HEK293 (cell line): ENCODE measurements at regions not wholly inside any gene's neighbourhood (a gene's known extent, or its start where the extent isn't known, plus 50 kb on each side); places are given as distances from the start of the nearest gene placed in this dataset.

Source experiments
- CTCF ChIA-PET: fragments of 350-600 bp; formaldehyde crosslinking; extraction: SDS; loops from one replicate; lab custom pipeline; 2021; ENCODE audit warnings: antibody characterized with exemption; lab: Yijun Ruan, JAX
- POLR2A ChIA-PET: fragments of 300-600 bp; formaldehyde crosslinking; extraction: SDS; loops from one replicate; lab custom pipeline; 2020; ENCODE audit warnings: antibody characterized with exemption, inconsistent platforms; lab: Yijun Ruan, JAX
- H3K27ac ChIP-seq: fragments of 200-500 bp; sonication (Bioruptor generic); 2 replicates; pipeline ENCODE4 v1.5.1; 2014; ENCODE audit warnings: low read depth, low read length, control low read depth, inconsistent platforms; ENCODE audit errors: extremely low read depth
- H3K36me3 ChIP-seq, 2 experiments: fragments of 200-500 bp in 1 of 2; sonication (Bioruptor generic) in 1 of 2; 1 replicate in 1 of 2; 2 replicates in 1 of 2; pipeline ENCODE4 v1.5.1; 2014 to 2017; ENCODE audit warnings: inconsistent platforms in 2 of 2, low read length in 2 of 2; ENCODE audit not compliant: control insufficient read depth in 2 of 2, insufficient read depth in 1 of 2
- H3K4me1 ChIP-seq: fragments of 200-500 bp; sonication (Bioruptor generic); 2 replicates; pipeline ENCODE4 v1.5.1; 2014; ENCODE audit warnings: mild to moderate bottlenecking, low read length, inconsistent platforms; ENCODE audit not compliant: control insufficient read depth, insufficient read depth
- H3K4me3 ChIP-seq: 2 replicates; pipeline ENCODE4 v1.5.1; 2011; ENCODE audit warnings: low read depth, mild to moderate bottlenecking, control low read depth, low read length, moderate library complexity
- H3K9me3 ChIP-seq: fragments of 200-500 bp; sonication (Bioruptor generic); 2 replicates; pipeline ENCODE4 v1.5.1; 2014; ENCODE audit warnings: low read depth, low read length, inconsistent platforms; ENCODE audit not compliant: control insufficient read depth, insufficient read depth
- KLF10 ChIP-seq: fragments of 450-650 bp; IDR thresholded peaks from 2 replicates; pipeline ENCODE4 v1.5.1; 2018; ENCODE audit warnings: missing biosample characterization, mild to moderate bottlenecking, missing genetic modification characterization
- MZF1 ChIP-seq: fragments of 450-650 bp; formaldehyde crosslinking; IDR thresholded peaks from 2 replicates; pipeline ENCODE4 v1.5.1; 2017; ENCODE audit warnings: missing biosample characterization, missing genetic modification characterization, borderline replicate concordance
- SP2 ChIP-seq: fragments of 450-650 bp; formaldehyde crosslinking; IDR thresholded peaks from 2 replicates; pipeline ENCODE4 v1.5.1; 2016; ENCODE audit warnings: missing biosample characterization, missing genetic modification characterization
- ZNF140 ChIP-seq: fragments of 450-650 bp; formaldehyde crosslinking; IDR thresholded peaks from 2 replicates; pipeline ENCODE4 v1.5.1; 2016; ENCODE audit warnings: missing biosample characterization, missing genetic modification characterization
- ZNF155 ChIP-seq: fragments of 450-650 bp; formaldehyde crosslinking; IDR thresholded peaks from 2 replicates; pipeline ENCODE4 v1.5.1; 2016; ENCODE audit warnings: missing biosample characterization, missing genetic modification characterization
- ZNF16 ChIP-seq: fragments of 450-650 bp; formaldehyde crosslinking; IDR thresholded peaks from 2 replicates; pipeline ENCODE4 v1.5.1; 2016; ENCODE audit warnings: low read depth, missing biosample characterization, missing genetic modification characterization
- ZNF169 ChIP-seq: fragments of 450-650 bp; formaldehyde crosslinking; IDR thresholded peaks from 2 replicates; pipeline ENCODE4 v1.5.1; 2016; ENCODE audit warnings: missing biosample characterization, missing genetic modification characterization
- ZNF175 ChIP-seq: fragments of 450-650 bp; formaldehyde crosslinking; IDR thresholded peaks from 2 replicates; pipeline ENCODE4 v1.5.1; 2016; ENCODE audit warnings: missing biosample characterization, missing genetic modification characterization
- ZNF23 ChIP-seq: fragments of 450-650 bp; formaldehyde crosslinking; IDR thresholded peaks from 2 replicates; pipeline ENCODE4 v1.5.1; 2016; ENCODE audit warnings: missing biosample characterization, missing genetic modification characterization, borderline replicate concordance
- ZNF24 ChIP-seq: fragments of 450-650 bp; formaldehyde crosslinking; IDR thresholded peaks from 2 replicates; pipeline ENCODE4 v1.5.1; 2016; ENCODE audit warnings: missing biosample characterization, missing genetic modification characterization
- ZNF324 ChIP-seq: fragments of 450-650 bp; formaldehyde crosslinking; IDR thresholded peaks from 2 replicates; pipeline ENCODE4 v1.5.1; 2016; ENCODE audit warnings: missing biosample characterization, missing genetic modification characterization
- ZNF341 ChIP-seq: fragments of 450-650 bp; formaldehyde crosslinking; IDR thresholded peaks from 2 replicates; pipeline ENCODE4; 2016; ENCODE audit warnings: low read depth, missing biosample characterization, missing genetic modification characterization
- ZNF404 ChIP-seq: fragments of 450-650 bp; formaldehyde crosslinking; IDR thresholded peaks from 2 replicates; pipeline ENCODE4 v1.5.1; 2017; ENCODE audit warnings: missing biosample characterization, missing genetic modification characterization
- ZNF426 ChIP-seq: fragments of 450-650 bp; formaldehyde crosslinking; IDR thresholded peaks from 2 replicates; pipeline ENCODE4 v1.5.1; 2017; ENCODE audit warnings: missing biosample characterization, missing genetic modification characterization, mild to moderate bottlenecking, inconsistent platforms, moderate library complexity
- ZNF560 ChIP-seq: fragments of 450-650 bp; formaldehyde crosslinking; IDR thresholded peaks from 2 replicates; pipeline ENCODE4 v1.5.1; 2017; ENCODE audit warnings: missing biosample characterization, missing genetic modification characterization, borderline replicate concordance
- ZNF654 ChIP-seq: fragments of 450-650 bp; formaldehyde crosslinking; IDR thresholded peaks from 2 replicates; pipeline ENCODE4 v1.5.1; 2016; ENCODE audit warnings: low read depth, missing biosample characterization, missing genetic modification characterization
- ZNF777 ChIP-seq: fragments of 450-650 bp; formaldehyde crosslinking; IDR thresholded peaks from 2 replicates; pipeline ENCODE4 v1.5.1; 2017; ENCODE audit warnings: missing biosample characterization, missing genetic modification characterization, borderline replicate concordance
- ZNF785 ChIP-seq: fragments of 450-650 bp; formaldehyde crosslinking; IDR thresholded peaks from 2 replicates; pipeline ENCODE4 v1.5.1; 2016; ENCODE audit warnings: missing biosample characterization, missing genetic modification characterization
- ZNF843 ChIP-seq: fragments of 450-650 bp; formaldehyde crosslinking; IDR thresholded peaks from 2 replicates; pipeline ENCODE4 v1.5.1; 2016; ENCODE audit warnings: missing biosample characterization, missing genetic modification characterization
- ZSCAN30 ChIP-seq: fragments of 450-650 bp; IDR thresholded peaks from 2 replicates; pipeline ENCODE4 v1.5.1; 2018; ENCODE audit warnings: missing biosample characterization, mild to moderate bottlenecking, missing genetic modification characterization, moderate library complexity
- TF ChIP-seq, protein P1 (sequence below): fragments of 450-650 bp; formaldehyde crosslinking; IDR thresholded peaks from 2 replicates; pipeline ENCODE4 v1.5.1; 2017; ENCODE audit warnings: missing biosample characterization, missing genetic modification characterization
- TF ChIP-seq, protein P2 (sequence below): fragments of 450-650 bp; formaldehyde crosslinking; IDR thresholded peaks from 2 replicates; pipeline ENCODE4 v1.5.1; 2016; ENCODE audit warnings: missing biosample characterization, missing genetic modification characterization
- TF ChIP-seq, protein P3 (sequence below): fragments of 450-650 bp; formaldehyde crosslinking; IDR thresholded peaks from 2 replicates; pipeline ENCODE4 v1.5.1; 2016; ENCODE audit warnings: missing biosample characterization, missing genetic modification characterization
- TF ChIP-seq, protein P4 (sequence below): fragments of 450-650 bp; formaldehyde crosslinking; IDR thresholded peaks from 2 replicates; pipeline ENCODE4 v1.5.1; 2016; ENCODE audit warnings: missing biosample characterization, missing genetic modification characterization, borderline replicate concordance
- TF ChIP-seq, protein P5 (sequence below): fragments of 450-650 bp; formaldehyde crosslinking; IDR thresholded peaks from 2 replicates; pipeline ENCODE4 v1.5.1; 2016; ENCODE audit warnings: missing biosample characterization, missing genetic modification characterization

DNA sequence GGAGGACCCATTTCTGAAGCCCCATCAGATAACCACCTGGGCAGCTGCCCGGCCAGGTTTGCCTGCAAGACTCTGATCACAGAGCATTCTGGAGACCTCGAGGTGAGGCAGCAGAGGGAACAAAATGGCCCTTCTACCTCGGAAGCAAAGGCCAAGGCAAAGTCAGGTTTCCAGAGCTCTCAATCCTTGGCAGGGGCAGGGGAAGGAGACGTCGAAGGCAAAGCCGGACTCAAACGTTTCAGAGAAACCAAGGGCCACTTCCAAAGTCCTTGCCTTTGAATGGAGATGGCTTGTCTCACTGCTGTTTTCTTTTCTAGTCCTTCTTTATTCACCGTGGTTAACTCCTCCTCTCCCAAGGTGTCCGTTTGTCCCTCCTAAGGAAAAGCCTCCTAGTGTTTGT, 355.3 kb downstream of the SOX9 start:
- Histone ChIP-seq H3K27ac (no peak overlapping the region), H3K9me3 (no peaks in the 10 kb centered on the region; the same call in 1 of the 2 replicates), H3K4me1 (no peaks in the 10 kb centered on the region; the same call in 1 of the 2 replicates), H3K4me3 (no peak overlapping the region), H3K36me3 (no peaks in the 10 kb centered on the region)
- ChIA-PET POLR2A (no interaction called here), CTCF (no interaction called here)
- TF ChIP-seq ZNF175 (tag by site-specific recombination) (no peak), ZNF654 (tag by site-specific recombination) (no peak), ZNF169 (tag by site-specific recombination) (no peak), ZNF324 (no peak), ZNF155 (tag by site-specific recombination) (no peak), SP2 (tag by site-specific recombination) (no peak), ZNF560 (tag by site-specific recombination) (no peak), ZNF777 (no peak), ZNF426 (tag by site-specific recombination) (no peak), ZNF404 (tag by site-specific recombination) (no peak), ZNF843 (tag by site-specific recombination) (no peak), ZNF785 (tag by site-specific recombination) (no peak), ZNF341 (tag by site-specific recombination) (no peak), ZNF23 (tag by site-specific recombination) (no peak), ZNF24 (tag by site-specific recombination) (no peak)
- TF ChIP-seq, protein P1, sequence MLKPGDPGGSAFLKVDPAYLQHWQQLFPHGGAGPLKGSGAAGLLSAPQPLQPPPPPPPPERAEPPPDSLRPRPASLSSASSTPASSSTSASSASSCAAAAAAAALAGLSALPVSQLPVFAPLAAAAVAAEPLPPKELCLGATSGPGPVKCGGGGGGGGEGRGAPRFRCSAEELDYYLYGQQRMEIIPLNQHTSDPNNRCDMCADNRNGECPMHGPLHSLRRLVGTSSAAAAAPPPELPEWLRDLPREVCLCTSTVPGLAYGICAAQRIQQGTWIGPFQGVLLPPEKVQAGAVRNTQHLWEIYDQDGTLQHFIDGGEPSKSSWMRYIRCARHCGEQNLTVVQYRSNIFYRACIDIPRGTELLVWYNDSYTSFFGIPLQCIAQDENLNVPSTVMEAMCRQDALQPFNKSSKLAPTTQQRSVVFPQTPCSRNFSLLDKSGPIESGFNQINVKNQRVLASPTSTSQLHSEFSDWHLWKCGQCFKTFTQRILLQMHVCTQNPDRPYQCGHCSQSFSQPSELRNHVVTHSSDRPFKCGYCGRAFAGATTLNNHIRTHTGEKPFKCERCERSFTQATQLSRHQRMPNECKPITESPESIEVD (tag by site-specific recombination), result no peak
- TF ChIP-seq, protein P2, sequence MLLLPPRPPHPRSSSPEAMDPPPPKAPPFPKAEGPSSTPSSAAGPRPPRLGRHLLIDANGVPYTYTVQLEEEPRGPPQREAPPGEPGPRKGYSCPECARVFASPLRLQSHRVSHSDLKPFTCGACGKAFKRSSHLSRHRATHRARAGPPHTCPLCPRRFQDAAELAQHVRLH (tag by site-specific recombination), result no peak

DNA sequence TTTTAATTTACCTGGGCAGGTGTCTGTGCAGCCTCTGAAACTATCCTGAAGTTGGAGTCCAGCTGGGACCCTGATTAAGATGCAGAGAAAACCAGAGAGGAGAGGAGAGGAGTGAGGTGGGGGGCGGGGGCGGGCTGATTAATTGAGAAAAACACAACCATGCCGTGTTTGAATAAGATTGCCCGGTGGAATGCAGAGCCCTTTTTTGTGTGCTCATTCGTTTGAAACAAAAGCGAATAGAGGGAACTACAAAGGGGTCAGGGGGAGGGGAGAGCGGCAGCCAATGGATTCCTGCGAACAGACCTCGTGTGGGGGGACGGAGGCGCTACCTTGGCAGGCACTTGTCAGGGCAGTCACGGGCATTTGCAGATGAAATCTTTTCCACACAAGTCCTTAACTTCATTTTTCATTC, 355.8 kb downstream of the SOX9 start:
- CTCF ChIA-PET, result no interaction called here
- TF ChIP-seq MZF1 (tag by site-specific recombination) (no peak), ZNF16 (tag by site-specific recombination) (no peak), KLF10 (no peak), ZSCAN30 (no peak), ZNF140 (tag by site-specific recombination) (no peak)
- TF ChIP-seq, protein P3, sequence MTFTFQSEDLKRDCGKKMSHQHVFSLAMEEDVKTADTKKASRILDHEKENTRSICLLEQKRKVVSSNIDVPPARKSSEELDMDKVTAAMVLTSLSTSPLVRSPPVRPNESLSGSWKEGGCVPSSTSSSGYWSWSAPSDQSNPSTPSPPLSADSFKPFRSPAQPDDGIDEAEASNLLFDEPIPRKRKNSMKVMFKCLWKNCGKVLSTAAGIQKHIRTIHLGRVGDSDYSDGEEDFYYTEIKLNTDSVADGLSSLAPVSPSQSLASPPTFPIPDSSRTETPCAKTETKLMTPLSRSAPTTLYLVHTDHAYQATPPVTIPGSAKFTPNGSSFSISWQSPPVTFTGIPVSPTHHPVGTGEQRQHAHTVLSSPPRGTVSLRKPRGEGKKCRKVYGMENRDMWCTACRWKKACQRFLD (tag by site-specific recombination), result no peak
- TF ChIP-seq, protein P4, sequence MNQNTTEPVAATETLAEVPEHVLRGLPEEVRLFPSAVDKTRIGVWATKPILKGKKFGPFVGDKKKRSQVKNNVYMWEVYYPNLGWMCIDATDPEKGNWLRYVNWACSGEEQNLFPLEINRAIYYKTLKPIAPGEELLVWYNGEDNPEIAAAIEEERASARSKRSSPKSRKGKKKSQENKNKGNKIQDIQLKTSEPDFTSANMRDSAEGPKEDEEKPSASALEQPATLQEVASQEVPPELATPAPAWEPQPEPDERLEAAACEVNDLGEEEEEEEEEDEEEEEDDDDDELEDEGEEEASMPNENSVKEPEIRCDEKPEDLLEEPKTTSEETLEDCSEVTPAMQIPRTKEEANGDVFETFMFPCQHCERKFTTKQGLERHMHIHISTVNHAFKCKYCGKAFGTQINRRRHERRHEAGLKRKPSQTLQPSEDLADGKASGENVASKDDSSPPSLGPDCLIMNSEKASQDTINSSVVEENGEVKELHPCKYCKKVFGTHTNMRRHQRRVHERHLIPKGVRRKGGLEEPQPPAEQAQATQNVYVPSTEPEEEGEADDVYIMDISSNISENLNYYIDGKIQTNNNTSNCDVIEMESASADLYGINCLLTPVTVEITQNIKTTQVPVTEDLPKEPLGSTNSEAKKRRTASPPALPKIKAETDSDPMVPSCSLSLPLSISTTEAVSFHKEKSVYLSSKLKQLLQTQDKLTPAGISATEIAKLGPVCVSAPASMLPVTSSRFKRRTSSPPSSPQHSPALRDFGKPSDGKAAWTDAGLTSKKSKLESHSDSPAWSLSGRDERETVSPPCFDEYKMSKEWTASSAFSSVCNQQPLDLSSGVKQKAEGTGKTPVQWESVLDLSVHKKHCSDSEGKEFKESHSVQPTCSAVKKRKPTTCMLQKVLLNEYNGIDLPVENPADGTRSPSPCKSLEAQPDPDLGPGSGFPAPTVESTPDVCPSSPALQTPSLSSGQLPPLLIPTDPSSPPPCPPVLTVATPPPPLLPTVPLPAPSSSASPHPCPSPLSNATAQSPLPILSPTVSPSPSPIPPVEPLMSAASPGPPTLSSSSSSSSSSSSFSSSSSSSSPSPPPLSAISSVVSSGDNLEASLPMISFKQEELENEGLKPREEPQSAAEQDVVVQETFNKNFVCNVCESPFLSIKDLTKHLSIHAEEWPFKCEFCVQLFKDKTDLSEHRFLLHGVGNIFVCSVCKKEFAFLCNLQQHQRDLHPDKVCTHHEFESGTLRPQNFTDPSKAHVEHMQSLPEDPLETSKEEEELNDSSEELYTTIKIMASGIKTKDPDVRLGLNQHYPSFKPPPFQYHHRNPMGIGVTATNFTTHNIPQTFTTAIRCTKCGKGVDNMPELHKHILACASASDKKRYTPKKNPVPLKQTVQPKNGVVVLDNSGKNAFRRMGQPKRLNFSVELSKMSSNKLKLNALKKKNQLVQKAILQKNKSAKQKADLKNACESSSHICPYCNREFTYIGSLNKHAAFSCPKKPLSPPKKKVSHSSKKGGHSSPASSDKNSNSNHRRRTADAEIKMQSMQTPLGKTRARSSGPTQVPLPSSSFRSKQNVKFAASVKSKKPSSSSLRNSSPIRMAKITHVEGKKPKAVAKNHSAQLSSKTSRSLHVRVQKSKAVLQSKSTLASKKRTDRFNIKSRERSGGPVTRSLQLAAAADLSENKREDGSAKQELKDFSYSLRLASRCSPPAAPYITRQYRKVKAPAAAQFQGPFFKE, result no peak
- TF ChIP-seq, protein P5, sequence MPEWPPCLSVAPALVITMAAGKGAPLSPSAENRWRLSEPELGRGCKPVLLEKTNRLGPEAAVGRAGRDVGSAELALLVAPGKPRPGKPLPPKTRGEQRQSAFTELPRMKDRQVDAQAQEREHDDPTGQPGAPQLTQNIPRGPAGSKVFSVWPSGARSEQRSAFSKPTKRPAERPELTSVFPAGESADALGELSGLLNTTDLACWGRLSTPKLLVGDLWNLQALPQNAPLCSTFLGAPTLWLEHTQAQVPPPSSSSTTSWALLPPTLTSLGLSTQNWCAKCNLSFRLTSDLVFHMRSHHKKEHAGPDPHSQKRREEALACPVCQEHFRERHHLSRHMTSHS, result no peak
- TF ChIP-seq, protein P2 (tag by site-specific recombination), result no peak

More for the DNA sequence above, 355.8 kb downstream of the SOX9 start:
- H3K4me1 ChIP-seq, result no peaks in the 10 kb centered on the region; the same call in 1 of the 2 replicates
- POLR2A ChIA-PET, result no interaction called here
- no peaks in the 10 kb centered on the region; the same call in 1 of the 2 replicates for H3K9me3 ChIP-seq
- H3K27ac ChIP-seq, result no peak overlapping the region
- no peaks in the 10 kb centered on the region for H3K36me3 ChIP-seq
- H3K4me3 ChIP-seq, result no peak overlapping the region
